Stimulated activated CD8-positive, alpha-beta memory T cell treated with anti-CD3 and anti-CD28 coated beads, Interleukin-2, amount 100 ng/mL, for 48 hours (primary cell): ENCODE measurements at regions not wholly inside any gene's neighbourhood (a gene's known extent, or its start where the extent isn't known, plus 50 kb on each side); places are given as distances from the start of the nearest gene placed in this dataset.
"Not testable (repeated sequence)": the region's sequence is repeated elsewhere in the genome, so short reads cannot be mapped to it uniquely, and the experiment has no call there.

Source experiments
- DNase-seq, 2 donors: peaks; one replicate each; pipeline ENCODE4 v3.0.0-alpha.2; 2020; ENCODE audit warnings: low read depth in 2 of 2

DNA sequence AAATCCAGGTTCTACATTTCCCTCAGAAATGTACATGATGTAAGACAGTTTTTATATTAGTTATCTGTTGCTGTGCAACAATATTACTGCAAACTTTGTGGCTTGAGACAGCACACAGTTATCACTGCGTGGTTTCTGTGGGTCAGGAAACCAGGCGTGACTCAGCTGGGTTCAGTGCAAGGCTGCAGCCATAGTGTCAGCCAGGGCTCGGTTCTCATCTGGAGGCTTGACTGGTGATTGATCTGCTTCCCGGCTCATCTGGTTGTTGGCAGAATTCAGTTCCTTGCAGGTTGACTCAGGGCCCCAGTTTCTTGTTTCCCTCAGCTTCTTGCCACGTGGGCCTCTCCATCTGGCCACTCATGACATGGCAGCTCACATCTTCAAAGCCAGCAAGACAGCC, 146.8 kb upstream of the ROPN1B start:
- peak; percentile 3 to 34 for DNase-seq

DNA sequence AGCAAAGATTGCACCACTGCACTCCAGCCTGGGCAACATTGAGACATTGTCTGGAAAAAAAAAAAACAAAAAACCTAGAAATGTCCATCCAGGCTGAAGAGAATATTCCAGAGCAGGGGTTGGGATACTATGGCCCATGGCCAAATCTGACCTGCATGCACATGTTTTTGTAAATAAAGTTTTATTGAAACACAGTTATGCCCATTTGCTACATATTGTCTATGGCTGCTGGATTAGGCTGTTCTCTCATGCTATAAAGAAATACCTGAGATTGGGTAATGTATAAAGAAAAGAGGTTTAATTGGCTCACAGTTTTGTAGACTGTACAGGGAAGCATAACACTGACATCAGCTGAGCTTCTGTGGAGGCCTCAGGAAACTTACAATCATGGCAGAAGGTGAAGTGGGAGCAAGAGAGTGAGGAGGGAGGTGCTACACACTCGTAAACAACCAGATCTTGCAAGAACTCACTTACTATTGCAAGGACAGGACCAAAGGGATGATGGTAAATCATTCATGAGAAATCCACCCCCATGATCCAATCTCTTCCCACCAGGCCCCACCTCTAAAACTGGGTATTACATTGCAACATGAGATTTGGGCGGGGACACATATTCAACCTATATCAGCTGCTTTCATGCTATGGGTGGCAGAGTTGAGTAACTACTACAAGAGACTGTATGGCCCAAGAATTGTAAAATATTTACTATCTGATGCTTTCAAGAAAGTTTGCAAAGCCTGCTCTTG, 137.8 kb upstream of the ROPN1B start:
- not testable (repeated sequence) for DNase-seq

DNA sequence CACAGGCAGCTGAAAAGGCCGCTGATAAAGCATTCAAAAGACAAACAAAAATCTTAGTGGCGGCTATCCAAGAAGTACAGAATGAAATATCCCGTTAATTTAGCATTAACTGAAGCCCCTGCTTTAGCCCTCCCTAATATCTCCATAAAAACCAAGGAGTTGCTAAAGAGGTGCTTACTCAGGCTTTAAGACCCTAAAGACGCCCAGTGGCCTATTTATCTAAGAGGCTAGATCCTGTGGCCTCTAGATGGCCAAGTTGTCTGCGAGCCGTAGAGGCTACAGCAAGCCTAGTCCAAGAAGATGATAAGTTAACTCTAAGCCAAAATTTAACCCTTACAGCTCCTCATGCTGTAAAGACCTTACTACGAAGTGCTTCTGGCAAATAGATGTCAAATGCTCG, 133.4 kb upstream of the ROPN1B start:
- not testable (repeated sequence) for DNase-seq

DNA sequence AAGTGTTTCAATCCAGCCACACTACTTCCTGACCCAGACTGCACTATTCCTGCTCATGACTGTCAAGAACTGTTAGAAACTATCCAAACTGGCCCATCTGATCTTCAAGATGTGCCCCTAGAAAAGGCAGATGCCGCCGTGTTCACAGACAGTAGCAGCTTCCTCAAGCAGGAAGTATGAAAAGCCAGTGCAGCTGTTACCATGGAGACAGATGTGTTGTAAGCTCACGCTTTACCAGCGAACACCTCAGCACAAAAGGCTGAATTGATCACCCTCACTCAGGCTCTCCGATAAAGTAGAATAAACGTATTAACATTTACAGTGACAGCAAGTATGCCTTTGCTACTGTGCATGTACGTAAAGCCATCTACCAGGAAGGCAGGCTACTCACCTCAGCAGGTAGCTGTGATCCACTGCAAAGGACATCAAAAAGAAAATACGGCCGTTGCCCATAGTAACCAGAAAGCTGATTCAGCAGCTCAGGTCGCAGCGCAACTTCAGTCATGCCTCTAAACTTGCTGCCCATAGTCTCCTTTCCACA, 132.9 kb upstream of the ROPN1B start:
- DNase-seq, result not testable (repeated sequence)

DNA sequence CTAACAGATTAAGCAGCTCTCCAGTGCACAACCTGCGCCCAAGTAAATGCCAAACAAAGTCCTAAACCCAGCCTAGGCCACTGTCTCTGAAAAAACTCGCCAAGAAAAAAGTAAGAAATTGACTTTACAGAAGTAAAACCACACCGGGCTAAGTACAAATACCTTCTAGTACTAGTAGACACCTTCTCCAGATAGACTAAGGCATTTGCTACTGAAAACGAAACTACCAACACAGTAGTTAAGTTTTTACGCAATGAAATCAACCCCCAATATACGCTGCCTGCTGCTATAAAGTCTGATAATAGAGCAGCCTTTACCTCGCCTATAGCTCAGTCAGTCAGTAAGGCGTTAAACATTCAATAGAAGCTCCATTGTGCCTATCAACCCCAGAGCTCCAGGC, 132.2 kb upstream of the ROPN1B start:
- not testable (repeated sequence) for DNase-seq

DNA sequence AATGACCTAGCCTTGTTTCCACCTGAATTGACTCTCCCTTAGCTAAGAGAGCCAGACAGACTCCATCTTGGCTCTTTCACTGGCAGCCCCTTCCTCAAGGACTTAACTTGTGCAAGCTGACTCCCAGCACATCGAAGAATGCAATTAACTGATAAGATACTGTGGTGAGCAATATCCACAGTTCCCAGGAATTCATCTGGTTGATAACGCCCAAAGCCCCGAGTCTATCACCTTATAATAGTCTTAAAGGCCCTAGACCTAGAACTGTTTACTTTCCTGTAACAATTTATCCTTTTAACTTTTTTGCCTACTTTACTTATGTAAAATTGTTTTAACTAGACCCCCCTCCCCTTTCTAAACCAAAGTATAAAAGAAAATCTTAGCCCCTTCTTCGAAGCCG, 130.1 kb upstream of the ROPN1B start:
- DNase-seq, result not testable (repeated sequence)

DNA sequence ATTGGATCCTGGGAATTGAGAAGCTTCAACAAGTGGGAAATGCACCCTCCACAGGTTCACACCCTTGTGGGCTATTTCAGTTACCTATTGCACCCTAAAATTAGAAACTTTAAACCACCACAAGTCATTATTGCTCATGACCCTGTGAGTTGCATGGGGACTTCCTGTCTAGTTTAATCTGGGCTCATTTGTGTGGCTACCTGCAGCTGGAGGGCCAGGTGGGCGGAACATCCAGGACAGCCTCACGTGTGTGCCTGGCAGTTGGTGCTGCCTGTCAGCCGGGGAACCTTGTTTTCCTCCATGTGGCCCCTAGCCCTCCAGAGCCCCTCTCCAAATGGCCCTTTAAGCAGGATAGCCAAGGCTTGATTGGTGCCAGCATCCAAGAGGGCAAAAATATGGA, 128.5 kb upstream of the ROPN1B start:
- DNase-seq, result not testable (repeated sequence)

DNA sequence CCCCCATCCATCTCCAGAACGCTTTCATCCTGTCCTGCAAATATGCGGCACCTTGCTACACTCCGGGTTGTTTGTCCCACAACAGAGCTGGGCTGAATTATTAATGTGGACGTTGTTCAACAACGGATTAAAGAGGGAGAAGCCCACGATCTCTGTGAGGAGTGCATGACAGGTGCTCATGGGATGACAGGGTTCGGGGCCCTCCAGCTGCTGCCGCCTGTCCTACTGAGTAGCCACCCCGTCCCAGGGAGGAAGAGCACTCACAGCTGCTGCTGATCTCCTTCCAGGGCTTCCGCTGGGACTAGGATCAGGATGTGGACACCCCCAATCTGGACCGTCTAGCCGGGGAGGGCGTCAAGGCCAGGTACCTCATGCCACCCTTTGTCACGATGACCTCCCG, 121.0 kb upstream of the ROPN1B start:
- not testable (repeated sequence) for DNase-seq

DNA sequence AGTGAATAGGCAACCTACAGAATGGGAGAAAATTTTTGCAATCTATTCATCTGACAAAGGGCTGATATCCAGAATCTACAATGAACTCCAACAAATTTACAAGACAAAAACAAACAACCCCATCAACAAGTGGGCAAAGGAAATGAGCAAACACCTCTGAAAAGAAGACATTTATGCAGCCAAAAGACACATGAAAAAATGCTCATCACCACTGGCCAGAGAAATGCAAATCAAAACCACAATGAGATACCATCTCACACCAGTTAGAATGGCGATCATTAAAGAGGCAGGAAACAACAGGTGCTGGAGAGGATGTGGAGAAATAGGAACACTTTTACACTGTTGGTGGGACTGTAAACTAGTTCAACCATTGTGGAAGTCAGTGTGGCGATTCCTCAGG, 114.0 kb upstream of the ROPN1B start:
- not testable (repeated sequence) for DNase-seq

DNA sequence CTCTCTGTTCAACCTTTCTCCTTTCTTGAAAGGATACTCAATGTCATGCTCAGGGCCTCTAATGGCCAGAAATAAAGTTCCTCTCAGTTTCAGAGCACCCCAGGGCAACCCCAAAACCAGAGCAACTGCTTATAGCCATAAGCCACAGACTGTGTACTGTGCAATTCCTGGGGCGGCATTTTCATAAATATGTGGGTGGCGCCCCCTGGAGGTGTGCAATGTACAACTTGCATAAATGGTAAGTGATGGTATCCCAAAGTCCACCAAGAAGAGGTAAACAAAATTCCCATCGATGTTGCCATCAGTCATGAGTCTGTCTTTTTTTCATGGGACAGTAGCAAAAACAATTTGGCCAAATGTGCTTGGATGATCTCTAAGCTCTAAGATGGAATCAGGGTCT, 108.4 kb upstream of the ROPN1B start:
- peak in 1 of 2 donors; percentile 12 for DNase-seq

DNA sequence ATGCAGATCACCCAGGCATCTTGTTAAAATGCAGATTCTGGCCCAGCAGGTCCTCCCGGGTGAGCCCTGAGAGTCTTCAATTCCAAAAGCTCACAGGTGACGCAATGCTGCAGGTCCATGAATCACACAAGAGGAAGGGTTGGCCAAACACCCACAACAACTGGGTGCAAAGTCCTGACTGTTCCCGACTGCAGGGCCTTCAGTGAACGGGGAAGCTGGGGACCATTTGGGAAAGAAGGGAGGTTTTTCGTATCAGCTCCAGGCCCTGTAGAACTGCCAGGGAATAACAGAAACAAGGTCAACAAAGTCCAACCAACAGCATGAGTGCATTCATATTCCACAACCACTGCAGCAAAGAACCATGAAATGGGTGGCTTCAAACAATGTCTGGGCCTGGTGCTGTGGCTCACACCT, 106.1 kb upstream of the ROPN1B start:
- DNase-seq, result not testable (repeated sequence)

DNA sequence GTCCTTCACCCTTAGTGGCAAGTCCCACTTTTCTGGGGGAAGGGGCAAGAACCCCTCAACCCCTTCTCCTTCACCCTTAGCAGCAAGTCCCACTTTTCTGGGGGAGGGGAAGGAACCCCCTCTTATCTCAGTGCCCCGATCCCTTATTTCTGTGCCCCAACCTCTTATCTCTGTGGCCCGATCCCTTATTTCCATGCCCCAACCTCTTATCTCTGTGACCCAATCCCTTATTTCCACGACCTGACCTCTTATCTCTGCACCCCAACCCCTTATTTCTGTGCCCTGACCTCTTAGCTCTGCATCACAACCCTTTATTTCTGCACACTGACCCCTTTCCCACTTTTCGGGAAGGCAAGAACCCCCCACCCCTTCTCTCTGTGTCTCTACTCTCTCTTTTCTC, 104.4 kb upstream of the ROPN1B start:
- not testable (repeated sequence) for DNase-seq

DNA sequence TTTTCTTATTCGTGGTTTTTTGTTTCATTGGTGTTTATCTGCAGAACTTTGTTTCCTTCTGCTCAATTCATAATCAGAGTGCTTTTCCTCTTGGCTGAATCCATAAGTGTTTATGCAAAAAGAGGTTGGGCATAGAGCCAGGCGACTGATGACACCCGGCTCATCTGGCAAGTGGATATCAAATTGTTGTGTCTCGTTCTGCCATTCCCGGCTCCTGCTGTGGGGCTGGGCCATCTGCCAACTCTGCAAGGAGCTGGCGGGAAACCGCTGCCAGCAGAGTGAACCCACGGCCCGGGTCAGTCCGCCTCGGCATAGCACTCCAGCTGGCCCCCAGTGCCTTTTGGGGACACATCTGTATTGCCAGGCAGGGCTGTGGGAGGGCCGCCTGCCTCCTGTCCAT, 83.0 kb upstream of the ROPN1B start:
- DNase-seq, result not testable (repeated sequence)

DNA sequence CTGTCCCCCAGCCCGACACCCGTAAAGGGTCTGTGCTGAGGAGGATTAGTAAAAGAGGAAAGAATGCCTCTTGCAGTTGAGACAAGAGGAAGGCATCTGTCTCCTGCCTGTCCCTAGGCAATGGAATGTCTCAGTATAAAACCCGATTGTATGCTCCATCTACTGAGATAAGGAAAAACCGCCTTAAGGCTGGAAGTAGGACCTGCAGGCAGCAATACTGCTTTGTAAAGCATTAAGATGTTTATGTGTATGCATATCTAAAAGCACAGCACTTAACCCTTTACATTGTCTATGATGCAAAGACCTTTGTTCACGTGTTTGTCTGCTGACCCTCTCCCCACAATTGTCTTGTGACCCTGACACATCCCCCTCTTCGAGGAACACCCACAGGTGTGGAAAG, 69.8 kb upstream of the ROPN1B start:
- not testable (repeated sequence) for DNase-seq

DNA sequence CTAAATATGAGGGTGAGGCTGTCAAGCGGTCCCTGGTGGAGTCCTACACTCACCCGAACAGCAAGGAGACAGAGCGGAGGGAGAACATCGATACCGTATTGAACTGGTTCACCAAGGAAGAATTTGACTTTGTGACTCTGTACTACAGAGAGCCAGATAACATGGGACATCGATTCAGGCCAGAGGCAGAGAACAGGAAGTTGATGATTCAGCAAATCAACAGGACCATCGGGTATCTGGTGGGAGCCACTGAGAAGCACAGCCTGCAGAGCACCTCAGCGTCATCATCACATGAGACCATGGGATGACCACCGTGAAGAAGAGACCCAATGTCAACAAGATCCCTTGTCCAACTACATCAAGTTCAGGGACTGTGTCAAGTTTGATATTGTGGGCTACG, 67.5 kb upstream of the ROPN1B start:
- DNase-seq, result not testable (repeated sequence)

DNA sequence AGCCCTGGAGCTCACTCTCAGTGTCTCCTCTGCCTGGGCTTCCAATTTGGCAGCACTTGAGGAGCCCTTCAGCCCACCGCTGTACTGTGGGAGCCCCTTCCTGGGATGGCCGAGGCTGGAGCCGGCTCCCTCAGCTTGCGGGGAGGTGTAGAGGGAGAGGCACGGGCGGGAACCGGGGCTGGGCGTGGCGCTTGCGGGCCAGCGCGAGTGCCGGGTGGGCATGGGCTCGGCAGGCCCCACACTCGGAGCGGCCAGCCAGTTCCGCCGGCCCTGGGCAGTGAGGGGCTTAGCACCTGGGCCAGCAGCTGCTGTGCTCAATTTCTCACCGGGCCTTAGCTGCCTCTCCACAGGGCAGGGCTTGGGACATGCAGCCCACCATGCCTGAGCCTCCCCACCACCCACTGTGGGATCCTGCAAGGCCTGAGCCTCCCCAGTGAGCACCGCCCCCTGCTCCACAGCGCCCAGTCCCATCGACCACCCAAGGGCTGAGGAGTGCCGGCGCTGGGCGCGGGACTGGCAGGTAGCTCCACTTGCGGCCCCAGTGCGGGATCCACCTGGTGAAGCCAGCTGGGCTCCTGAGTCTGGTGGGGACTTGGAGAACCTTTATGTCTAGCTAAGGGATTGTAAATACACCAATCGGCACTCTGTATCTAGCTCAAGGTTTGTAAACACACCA, 65.1 kb upstream of the ROPN1B start:
- not testable (repeated sequence) for DNase-seq

DNA sequence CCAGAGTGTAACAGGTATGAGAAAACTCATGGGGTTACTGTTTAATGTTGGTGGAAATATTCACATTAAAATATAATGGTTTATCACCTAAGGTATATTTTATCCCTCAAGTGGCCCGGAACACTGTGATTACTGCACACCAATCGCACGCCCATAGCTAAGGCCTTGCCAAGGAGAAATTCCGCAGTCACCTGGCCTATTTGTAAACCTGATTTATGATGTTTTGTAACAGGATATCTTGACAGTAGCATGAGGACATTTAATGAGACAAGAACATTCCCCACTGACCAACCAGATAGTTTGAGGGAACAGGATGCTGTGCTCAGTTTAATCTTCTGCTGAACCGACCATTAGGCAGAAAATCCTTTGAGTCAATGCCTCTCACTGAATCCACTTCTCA, 61.7 kb upstream of the ROPN1B start:
- DNase-seq, result not testable (repeated sequence)

DNA sequence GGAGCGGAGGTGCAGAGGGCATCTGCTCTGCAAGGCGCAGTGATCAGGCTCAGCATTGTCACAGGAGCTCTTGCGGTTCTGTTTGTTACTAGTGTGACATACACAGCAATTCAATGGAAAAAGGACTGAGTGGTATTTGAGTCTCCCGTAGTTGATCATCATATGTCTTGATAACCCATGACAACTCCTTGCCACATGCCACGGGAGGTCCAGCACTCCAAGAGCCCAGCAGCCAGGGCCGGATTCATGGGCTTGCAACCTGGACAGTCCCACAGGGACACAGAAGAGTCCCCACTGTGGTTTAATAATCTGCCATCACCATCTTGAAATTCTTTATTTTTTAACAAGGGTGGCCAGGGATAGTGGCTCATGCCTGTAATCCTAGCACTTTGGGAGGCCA, 58.1 kb upstream of the ROPN1B start:
- DNase-seq, result not testable (repeated sequence)

DNA sequence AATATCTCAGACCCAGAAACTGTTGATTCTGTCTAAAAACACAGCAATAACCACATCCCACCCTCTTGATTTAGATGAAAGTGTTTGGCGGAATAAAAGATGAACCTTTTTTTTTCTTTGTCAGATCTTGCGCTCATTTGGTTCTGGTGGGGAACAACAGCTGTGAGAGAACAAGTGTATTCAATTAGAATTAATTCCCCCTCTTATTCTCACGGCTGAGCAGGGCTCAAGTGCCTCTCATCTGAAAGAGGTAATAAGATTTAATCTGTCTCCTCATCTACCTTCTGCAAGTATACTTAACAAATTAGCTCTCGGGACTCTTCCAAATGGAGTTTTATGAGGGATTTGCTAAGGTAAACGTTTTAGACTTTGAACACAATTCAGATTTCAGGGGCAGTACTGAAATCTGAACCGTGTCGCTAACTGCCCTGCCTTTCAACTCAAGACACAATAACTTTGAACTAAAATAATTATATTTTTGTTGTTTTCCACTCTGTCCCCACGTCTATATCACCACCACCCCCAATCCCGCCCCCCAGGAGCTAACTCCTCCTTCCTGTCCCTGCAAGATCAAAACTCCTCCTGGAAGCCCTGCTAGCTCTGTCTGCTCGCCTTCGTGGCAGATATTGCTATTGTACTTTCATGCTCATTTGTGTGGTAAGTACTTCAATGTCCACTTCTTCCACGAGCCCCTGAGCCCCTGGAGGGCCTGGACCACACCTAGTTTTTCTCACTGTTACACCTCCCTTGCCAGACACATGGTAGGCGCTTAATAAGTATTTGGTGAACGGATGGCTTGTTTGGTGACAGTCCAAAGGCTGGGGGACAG, 54.2 kb upstream of the ROPN1B start:
- DNase-seq, result not testable (repeated sequence)

DNA sequence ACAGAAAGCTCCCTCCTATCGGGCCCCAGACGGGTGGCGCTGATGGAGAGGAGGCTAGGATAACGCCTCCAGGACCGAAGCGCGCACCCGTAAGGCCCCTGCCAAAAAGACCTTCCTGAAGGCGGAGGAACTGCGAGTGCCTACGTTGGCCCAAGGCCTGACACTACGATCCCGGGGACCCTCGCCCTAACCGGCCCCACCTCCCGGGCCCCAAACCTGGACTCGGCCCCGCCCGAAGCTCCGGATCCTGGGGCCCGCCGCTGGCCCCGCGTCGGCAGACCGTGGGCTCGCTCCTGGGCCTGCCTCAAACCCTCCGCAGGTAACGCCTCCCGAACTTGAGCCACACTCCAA, 53.6 kb upstream of the ROPN1B start:
- not testable (repeated sequence) for DNase-seq

DNA sequence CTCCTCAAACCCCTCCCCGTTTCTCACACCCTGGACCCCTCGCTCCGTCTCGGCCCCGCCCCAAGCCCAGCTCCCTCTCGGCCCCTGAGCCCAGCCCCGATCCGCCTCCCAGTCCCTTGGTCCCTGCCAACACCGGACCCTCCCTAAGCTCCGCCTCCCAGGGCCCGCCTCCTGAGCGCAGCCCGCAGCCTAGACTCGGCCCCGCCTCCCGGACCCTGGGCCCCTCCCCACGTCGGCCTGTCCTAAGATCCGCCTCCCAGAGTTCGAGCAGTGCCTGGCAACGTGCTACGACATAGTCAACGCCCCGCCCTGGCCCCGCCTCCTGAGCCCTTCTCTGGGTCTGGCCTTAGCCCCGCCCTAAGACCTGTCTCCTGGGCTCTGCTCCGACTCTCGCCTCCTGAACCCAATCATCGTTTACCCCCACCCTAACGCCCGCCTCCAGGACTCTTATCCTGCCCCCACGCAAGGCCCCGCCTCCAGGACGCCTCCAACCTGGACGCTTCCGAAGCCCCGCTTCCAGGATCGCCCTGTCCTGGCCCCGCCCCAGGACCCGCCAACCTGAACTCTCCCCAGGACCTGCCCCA, 53.1 kb upstream of the ROPN1B start:
- peak; percentile 95 to 99 for DNase-seq
